Suppressor macrophage treated with lipopolysaccharide for 1 hour (primary cell): ENCODE measurements at regions not wholly inside any gene's neighbourhood (a gene's known extent, or its start where the extent isn't known, plus 50 kb on each side); places are given as distances from the start of the nearest gene placed in this dataset.
"Not testable (repeated sequence)": the region's sequence is repeated elsewhere in the genome, so short reads cannot be mapped to it uniquely, and the experiment has no call there.

ENCODE experiments used
- DNase-seq, 3 donors: peaks; one replicate each; pipeline ENCODE4 v3.0.0-alpha.2; 2020 to 2022

DNA sequence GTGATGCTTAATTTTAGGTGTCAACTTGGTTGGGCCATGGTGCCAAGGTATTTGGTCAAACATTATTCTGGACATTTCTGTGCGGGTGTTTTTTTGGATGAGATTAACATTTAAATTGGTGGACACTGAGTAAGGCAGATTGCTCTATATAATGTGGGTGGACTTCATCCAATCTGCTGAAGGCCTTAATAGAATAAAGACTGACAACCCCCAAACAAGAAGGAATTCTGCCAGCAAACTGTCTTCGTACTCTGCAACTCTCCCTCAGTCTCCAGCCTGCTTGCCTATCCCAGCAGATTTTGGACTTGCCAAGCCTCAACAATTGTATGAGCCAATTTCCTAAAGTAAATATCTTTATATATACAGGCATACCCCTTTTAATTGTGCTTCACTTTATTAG lies 850.1 kb downstream of the TBC1D32 start:
- no peak for DNase-seq

DNA sequence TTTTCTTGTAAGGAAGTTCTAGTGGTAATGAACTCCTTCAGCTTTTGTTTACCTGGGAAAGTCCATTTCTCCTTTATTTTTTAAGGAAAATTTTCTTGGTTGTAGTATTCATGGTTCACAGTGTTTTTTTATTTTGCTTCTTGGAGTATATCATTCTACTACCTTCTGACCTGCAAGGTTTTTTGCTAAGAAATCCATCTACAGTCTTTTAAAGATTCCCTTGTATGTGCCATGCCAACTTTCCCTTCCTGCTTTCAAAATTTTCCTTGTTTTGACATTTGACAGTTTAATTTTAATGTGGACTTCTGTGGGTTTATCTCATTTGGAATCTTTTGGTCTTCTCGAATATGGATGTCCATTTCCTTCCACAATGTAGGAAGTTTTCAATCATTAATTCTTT lies 855.6 kb downstream of the TBC1D32 start:
- DNase-seq, result no peak

DNA sequence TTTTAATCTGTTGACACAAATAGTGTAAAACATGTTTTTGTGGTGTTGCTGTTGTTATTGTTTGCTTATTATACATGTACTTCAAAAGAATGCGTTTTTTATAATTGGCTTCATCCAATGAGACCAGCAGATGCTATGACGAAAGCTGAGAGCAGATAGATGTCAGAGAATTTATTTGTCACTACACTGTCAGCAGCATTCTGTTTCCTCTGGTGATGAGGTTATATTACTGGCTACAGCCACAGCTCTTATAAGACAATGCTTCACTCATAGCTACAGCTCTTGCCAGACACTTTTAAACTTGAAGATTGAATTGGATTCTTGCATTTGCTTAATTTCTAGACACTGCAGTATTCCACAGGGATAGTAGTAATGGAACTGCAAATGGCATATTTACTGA lies 860.5 kb downstream of the TBC1D32 start:
- no peak for DNase-seq

DNA sequence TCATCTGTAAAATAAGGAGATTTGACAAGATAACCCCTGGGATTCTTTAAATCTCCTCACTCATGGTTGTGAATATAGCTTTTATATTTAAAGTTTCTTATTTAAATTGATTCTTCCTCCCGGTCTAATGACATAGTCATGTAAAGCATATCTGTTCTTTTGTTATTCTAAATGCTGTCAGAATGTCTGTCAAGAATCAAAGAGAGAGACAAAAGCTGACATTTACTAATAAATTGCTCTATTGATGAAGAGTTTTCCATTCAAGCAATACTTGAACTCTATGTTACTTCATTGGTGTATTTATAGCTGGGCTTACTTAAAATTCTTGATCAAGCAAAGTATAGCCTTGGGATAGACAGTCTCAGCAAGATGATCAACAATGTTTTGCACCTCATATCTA lies 865.8 kb downstream of the TBC1D32 start:
- DNase-seq, result no peak

DNA sequence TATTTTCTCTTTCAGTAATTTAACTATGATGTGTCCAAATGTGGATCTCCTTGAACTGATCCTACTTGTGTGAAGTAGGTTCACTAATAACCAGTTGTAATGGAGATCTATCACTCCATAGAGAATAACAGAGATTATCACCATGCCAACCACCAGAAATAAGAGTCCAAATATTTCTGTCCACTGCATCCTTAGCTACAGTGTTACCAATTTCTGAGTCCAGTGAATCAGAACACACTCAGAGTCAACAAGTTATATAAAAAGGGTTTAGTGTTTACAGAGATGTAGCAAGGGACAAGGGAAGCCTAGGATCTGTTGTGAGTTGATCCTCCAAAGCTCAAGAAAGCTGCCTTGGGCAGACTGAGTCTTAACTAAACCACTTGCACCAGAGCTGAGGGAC lies 882.8 kb downstream of the TBC1D32 start:
- DNase-seq, result no peak

DNA sequence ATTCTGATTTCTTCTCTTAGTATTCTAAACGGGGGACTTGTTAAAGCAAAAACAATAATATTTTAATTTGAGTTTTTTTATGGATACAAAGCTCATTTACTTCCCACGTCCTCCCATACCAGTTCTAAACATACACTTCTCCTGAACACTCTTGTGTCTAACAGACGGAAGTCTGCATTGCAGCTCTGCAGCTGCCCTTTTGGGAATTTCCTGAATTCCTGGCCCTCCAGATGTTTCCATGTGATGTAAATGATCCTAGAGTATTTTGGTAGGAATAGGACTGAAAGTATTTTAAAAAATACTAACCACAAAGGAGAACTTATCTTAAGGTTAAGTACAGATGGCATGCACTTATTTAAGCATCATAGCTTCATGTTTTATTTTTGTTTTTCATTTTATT lies 886.7 kb downstream of the TBC1D32 start:
- DNase-seq, result no peak

DNA sequence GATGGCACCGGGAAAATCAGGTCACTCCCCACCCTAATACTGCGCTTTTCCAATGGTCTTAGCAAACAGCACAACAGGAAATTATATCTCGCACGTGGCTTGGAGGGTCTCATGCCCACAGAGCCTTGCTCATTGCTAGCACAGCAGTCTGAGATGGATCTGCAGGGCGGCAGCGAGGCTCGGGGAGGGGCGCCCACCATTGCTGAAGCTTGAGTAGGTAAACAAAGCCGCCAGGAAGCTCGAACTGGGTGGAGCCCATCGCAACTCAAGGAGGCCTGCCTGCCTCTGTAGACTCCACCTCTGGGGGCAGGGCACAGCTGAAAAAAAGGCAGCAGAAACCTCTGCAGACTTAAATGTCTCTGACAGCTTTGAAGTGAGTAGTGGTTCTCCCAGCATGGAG lies 901.4 kb downstream of the TBC1D32 start:
- DNase-seq, result not testable (repeated sequence)

DNA sequence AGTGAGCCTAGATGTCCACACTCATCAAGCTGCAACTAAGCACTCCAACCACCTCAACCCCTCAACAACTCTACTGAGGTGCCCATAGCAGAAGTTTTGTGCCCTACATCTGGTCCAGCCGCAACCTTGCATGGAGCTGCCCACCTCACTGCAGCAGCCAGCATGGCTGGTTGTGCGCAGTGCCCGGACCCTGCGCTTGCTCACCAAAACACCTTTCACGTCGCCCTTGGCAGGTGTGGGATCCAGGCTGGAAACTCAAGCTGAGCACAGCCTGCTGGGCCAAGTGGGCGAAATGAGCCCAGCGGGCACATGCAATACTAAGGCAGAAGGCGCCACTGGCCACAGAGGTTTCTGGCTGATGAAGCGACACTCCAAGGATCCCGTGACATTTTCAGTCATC lies 902.4 kb downstream of the TBC1D32 start:
- no peak for DNase-seq

DNA sequence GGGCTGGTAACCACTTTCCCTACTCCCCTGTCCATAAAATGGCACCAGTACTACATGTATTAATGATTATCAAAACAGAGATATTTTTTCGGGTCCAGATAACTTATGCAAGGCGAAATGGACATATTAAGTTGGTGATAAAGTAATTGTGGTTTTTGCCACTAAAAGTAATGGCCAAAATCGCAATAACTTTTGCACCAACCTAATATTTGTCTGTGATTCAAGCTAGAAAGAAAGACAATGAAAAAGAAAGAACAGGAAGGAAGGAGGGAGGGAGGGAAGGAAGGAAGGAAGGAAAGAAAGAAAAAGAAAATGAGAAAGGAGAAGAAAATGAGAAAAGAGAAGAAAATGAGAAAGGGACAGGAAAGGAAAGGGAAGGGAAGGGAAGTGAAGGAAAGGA lies 922.9 kb downstream of the TBC1D32 start:
- DNase-seq, result no peak

DNA sequence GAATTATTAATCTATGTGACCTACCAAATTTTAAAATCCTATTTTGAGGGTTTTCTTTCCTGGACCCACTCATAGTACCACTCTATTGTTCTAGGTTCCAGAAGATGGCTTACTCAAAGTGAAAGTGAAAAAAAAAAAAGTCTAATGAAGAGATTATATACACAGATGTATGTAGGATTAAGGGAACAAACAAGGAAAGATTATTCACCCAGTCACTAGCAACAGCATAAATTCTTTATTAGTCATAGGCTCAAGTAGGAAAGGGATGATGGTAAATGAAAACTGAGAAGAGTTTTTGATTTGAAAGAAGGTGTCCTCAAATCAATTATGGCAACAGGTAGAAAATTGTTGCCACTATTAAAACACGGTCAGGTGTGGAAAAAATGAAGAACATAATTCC lies 923.7 kb downstream of the TBC1D32 start:
- no peak for DNase-seq

DNA sequence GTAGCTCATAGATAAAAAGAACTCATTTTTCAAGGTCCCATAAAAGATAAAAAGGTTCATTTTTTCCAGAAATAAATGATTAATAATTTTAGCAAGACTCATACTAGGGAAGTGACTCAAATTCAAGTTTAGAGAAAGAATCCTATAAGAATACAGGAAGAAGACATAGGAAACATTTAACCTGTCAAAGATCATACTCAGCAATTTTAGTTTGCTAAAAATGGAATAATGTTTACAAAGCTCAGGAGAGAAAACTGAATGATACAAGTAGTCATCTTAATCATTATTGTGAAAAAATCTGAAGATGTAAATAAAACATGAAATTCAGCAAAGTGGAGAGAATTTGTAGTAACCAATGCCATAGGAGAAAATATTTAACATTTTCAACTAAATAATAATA lies 926.6 kb downstream of the TBC1D32 start:
- DNase-seq, result no peak

DNA sequence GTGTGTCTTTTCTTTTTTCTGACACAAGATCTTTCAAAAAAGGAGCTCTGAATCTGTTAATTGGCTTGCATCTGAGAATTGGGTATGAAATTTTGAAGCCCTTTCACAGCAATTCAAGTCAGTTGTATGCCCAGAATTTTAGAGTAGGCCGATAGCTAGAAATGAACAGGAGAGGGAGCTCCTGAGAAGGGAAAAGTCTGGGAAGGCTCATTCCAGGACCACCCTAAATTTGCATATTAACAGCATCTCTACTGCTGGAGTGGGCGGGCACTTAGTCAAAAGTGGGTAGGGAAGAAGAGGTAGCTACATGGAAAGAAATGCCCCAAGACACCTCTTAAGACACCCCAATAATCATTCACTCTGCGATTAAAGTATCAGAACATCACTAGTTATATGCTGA lies 928.3 kb downstream of the TBC1D32 start:
- DNase-seq, result no peak

DNA sequence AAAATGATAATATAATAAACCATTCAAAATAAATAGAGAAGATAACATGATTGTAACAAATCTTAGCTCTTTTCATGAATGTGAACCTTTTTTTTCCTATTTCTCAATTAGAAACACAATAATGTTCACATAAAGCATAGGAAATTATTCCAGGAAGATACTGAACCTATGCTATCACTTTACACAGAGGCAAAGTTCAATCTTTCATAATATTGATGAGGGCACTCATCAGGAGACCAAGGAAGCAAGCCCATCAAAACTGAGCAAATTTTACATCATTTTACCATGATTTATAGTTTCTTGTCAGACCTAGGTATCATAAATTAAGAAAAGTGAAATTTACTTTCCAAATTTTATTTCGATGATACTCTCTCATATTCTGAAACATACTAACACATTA lies 938.5 kb downstream of the TBC1D32 start:
- no peak for DNase-seq

DNA sequence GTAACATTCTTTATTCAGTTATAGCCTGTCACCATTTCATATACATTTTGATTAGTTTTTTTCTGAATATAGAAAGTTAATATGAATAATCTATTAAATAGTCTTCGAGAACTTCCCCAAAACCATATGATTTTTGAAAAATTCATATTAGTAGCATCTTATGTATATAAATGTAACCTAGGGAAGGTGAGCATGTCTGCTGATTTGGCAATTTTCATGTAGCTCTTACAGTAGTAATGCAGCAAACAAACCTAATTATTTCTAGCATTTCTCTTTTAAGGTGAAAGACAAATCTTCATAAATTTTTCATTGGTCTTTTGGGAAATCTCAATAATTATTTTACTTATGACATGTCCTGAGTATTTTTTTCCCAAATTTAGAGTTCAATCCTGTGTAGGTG lies 939.0 kb downstream of the TBC1D32 start:
- no peak for DNase-seq

DNA sequence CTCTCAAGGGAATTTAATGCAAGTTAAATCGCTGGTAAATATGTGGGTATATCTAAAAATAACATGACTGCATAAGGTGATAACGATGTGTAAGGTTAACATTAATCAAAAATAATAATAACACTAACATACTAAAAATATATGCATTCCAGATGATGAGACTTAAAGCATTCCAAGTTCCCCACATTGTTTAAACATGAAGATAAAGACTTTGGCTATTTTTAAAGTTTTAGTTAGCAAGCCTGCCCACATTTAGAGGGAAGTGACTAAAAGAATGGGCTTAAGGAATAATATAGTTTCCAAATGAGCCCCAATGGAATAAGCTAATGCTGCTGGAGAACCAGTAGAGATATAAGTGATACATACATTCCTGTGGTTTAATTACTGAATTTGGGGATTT lies 941.3 kb downstream of the TBC1D32 start:
- no peak for DNase-seq

DNA sequence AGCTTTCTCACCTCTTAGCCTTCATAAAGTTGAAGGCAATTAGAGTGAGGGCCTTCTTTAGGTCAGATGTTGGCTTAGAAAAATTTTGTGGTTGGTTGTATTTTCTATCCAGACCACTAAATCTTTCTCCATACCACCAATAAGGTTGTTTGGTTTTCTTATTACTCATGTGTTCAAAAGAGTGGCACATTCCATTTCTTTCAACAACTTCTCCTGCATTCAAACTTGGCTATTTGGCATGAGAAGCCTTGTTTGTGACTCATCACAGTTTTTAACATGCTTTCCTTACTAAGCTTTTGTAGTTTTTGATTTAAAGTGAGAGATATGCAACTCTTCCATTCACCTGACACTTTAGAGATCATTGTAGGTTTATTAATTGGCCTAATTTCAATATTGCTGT lies 949.6 kb downstream of the TBC1D32 start:
- no peak for DNase-seq

DNA sequence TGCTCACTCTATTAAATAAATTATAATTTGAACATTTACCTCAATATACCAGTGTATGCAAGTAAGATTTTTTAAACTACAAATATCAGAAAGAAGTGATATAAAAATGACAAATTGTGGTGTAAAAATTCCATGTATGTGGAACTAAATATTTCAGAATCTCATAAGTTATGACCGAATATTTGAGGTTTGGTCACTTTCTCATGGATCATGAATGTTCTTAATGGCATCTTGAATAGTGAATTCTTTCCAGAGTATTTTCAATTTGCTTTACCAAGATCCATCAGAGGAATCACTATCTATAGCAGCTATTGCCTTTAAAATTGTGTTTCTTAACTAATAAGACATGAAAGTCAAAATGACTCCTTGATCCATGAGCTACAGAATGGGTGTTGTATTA lies 950.6 kb downstream of the TBC1D32 start:
- DNase-seq, result no peak

DNA sequence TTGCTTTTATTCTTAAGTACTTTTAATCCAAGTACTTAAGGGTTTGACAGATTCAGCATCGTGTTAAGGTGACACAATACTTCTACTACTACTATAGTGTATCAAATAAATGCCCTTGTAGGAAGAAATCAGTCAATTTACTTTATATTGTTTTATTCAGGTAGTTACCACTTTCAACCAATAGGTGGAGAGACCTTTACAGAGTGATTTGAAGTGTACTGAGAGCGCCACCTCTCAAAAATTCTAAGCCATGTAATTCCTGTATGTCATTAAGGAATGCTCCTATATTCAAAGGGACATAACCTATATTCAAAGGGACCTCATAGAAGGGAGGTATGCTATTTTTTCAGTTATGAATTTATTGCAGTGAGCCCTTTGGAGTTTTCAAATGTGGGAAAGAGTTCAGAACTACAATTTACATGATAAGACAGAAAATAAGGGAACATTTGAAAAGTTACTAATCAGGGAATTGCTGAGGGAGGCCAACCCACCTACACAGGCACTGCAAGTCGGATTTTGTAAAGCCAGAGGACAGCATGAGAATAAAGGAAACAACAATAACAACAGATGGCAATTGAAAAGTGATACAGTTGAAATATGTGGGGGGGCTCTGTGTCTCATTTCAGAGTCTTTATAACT lies 955.6 kb downstream of the TBC1D32 start:
- DNase-seq, result peak; percentile 2 to 25 (median 10)

DNA sequence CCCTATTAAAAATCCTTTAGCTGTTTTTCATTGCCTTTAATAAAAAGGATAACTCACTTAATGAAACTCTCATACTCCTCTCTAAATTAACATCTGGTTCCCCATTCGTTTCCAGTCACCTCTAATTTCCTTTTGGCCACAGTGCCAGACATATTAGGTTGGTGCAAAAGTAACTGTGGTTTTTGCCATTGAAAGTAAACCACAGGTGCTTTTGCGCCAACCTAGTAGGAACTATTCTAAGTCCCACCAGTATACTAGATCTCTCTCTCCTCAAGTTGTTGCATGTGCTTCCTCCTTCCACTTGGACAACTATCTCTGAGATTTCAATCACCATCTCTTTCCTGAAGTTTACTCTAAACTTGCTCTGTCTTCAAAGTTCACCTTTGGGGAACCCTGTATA lies 961.1 kb downstream of the TBC1D32 start:
- no peak for DNase-seq

DNA sequence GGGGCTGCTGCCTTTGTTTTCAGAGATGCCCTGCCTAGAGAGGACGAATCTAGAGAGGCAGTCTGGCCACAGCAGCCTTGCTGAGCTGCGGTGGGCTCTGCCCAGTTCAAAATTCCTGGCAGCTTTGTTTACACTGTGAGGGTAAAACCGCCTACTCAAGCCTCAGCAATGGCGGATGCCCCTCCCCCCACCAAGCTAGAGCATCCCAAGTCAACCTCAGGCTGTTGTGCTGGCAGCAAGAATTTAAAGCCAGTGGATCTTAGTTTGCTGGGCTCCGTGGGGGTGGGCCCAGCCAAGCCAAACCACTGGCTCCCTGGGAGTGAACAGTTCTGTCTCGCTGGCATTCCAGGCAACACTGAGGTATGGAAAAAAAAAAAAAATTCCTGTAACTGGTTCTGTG lies 970.9 kb downstream of the TBC1D32 start:
- DNase-seq, result no peak

DNA sequence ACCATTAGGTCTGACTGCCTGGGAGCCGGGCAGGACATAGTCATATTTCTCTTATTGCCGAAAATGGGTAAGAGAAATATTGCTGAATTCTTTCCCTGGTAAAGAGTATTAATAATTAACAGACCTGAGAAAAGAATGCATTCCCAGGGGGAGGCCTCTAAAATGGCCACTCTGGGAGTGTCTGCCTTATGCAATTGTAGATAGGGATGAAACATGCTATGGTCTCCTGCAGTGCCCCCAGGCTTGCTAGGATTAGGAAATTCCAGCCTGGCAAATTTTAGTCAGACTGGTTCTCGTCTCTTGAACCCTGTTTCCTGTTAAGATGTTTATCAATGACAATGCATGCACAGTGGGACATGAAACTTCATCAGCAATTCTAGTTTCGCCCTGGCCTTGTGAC lies 975.7 kb downstream of the TBC1D32 start:
- not testable (repeated sequence) for DNase-seq

DNA sequence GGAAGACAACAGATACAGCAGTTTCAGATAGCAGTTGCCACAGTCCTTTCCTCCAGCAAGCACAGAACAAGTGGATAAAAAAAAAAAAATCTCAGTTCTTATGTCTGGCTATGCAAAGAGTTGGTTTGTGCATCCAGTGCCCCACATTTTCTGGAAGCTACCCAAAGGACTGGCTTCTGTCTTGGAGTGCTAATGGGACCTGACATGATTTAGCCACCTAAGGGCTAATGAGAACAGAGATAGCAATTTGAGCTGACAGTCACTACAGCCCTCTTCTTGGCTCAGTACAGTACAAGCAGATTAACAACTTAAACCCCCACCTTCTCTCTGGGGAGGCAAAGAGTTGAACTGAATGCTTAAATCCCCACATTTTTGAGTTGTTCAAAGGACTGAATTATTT lies 976.8 kb downstream of the TBC1D32 start:
- no peak for DNase-seq

DNA sequence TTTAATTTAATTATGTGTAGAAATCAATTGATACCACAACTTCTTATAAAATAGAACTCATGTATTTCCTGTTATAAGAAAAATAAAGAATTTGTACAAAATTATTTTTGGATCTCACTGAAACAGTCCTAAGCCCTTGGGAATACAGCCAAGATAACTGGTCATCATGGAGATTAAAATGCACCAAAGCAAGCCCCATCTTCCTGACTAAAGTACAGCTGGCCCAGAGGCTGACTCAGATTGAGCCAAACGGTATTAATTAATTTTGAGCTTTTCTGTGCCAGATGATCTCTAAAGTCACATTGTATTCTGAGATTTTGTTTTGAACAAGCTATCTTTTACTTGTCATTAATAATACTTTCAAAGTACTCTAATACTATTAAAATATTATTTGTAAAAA lies 978.5 kb downstream of the TBC1D32 start:
- DNase-seq, result no peak

DNA sequence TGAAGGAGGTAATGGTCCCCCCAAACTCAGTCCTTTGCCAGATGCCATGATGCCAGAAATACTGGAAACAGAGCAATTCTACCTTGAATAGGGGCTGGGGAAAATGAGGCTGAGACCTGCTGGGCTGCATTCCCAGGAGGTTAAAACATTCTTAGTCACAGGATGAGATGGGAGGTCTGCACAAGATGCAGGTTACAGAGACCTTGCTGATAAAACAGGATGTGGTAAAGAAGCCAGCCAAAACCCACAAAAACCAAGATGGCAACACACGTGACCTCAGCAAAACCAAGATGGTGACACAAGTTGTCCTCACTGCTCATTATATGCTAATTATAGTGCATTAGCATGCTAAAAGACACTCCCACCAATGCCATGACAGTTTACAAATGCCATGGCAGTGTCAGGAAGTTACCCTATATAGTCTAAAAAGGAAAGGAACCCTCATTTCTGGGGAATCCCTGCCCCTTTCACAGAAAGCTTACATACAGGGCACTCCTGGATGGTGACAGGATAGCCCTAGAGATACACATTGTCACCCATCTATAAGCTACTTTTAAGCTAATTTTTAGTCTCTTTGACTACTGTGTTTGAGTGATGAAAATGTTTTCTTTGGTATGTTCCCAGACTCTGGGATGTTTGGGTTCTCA lies 979.7 kb downstream of the TBC1D32 start:
- no peak for DNase-seq

DNA sequence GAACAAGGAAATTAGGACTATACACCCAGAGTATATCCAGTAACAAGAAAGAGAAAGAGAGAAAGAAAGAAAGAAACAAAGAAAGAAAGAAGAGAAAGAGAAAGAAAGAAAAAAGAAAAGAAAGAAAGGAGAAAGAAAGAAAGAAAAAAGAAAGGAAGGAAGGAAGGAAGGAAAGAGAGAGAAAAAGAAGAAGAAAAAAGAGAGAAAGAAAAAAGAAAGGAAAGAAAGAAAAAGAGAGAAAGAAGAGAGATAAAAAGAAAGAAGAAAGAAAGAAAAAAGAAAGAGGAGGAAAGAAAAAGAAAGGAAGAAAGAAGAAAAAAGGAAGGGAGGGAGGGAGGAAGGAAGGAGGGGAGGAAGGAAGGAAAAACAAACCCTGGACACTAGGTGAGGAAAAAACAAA lies 981.8 kb downstream of the TBC1D32 start:
- DNase-seq, result no peak
